AG04449 (cell line): ENCODE measurements at regions not wholly inside any gene's neighbourhood (a gene's known extent, or its start where the extent isn't known, plus 50 kb on each side); places are given as distances from the start of the nearest gene placed in this dataset.
"Not testable (repeated sequence)": the region's sequence is repeated elsewhere in the genome, so short reads cannot be mapped to it uniquely, and the experiment has no call there.

Experiments
- CTCF ChIA-PET: fragments of 350-600 bp; formaldehyde crosslinking; extraction: SDS; loops from one replicate; lab custom pipeline; 2021; ENCODE audit warnings: antibody characterized with exemption; lab: Yijun Ruan, JAX
- POLR2A ChIA-PET: fragments of 400-600, 350-600 bp; formaldehyde crosslinking; extraction: SDS; loops from one replicate; lab custom pipeline; 2020; ENCODE audit warnings: antibody characterized with exemption, inconsistent platforms; lab: Yijun Ruan, JAX
- DNase-seq: peaks from one replicate; pipeline ENCODE4 v3.0.0-alpha.2; 2010; ENCODE audit warnings: low read depth, low spot score
- H3K4me3 ChIP-seq: 2 replicates; pipeline ENCODE4 v1.5.1; 2011; ENCODE audit warnings: low read depth, mild to moderate bottlenecking, control low read depth, low read length
- TF ChIP-seq, protein P1 (sequence below): IDR thresholded peaks from one replicate; pipeline ENCODE4 v1.5.1; 2011; ENCODE audit warnings: mild to moderate bottlenecking, moderate library complexity, low read length, control low read depth, inconsistent platforms; ENCODE audit not compliant: insufficient read depth; ENCODE audit errors: missing control alignments

DNA sequence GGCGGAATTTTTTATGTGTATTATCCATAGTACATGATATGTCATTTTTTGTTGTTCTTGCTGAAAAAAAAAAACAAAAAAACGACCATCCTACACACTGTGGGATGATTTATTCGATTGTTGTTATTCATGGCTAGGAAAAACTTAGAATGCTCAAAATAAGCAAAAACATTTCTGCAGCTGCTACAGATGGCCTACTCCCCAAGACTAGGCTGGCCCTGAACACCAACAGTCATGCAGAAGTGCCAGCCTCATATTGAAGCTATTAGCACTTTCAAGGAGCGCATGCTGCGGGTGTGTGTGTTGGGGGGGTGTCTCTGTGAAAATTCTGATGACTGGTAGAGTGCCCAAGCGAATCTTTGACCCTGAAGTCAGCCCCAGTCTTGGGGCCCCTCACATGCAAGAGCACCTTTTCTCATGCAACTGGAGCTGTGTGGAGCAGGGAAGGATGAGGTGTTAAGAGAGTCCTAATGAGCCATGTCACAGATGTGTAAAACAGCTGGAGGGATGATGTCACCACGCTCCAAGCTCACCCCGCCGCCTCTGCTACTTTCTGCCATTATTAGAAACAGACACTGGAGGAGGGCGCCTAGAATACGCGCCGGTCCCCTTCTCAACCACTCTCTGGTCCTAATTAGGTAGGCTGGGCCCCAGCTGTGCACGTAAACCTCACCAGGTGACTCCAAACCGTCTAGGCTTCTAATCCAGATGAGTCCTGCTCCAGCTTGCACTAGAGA lies 61.0 kb upstream of the SMIM23 start:
- TF ChIP-seq, protein P1, sequence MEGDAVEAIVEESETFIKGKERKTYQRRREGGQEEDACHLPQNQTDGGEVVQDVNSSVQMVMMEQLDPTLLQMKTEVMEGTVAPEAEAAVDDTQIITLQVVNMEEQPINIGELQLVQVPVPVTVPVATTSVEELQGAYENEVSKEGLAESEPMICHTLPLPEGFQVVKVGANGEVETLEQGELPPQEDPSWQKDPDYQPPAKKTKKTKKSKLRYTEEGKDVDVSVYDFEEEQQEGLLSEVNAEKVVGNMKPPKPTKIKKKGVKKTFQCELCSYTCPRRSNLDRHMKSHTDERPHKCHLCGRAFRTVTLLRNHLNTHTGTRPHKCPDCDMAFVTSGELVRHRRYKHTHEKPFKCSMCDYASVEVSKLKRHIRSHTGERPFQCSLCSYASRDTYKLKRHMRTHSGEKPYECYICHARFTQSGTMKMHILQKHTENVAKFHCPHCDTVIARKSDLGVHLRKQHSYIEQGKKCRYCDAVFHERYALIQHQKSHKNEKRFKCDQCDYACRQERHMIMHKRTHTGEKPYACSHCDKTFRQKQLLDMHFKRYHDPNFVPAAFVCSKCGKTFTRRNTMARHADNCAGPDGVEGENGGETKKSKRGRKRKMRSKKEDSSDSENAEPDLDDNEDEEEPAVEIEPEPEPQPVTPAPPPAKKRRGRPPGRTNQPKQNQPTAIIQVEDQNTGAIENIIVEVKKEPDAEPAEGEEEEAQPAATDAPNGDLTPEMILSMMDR, result no peak
- DNase-seq, result no peak
- no peak overlapping the region for H3K4me3 ChIP-seq
- CTCF ChIA-PET, result no interaction called here
- POLR2A ChIA-PET, result interaction anchor here (0.5 kb wide), 1 partner anchor 17 kb away, joined by 3 read pairs; no protein-coding TSS in a partner anchor

DNA sequence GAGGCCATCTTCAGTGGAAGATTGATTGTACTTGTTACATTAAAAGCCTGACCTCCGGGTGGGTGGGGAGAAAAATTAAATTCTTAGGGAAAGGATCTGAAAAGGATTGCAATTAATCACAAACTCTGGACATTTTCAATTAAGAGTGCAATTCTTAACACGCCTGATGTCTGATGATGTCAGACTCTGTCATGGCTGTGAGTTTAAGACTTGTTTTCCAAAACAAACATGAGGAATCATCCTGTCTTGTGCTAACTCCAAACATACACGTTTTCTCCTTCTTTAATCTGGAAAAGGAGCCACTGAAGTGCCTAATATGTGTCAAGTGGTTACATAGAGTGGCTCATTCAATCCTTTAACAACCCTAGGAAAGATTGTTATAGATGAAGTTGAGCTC lies 60.4 kb upstream of the SMIM23 start:
- CTCF ChIA-PET, result no interaction called here
- H3K4me3 ChIP-seq, result no peak overlapping the region
- no peak for DNase-seq
- POLR2A ChIA-PET, result no interaction called here
- TF ChIP-seq, protein P1, result no peak

- CTCF ChIA-PET, DNase-seq, H3K4me3 ChIP-seq, POLR2A ChIA-PET: not testable (repeated sequence)
These were observed 58.8 kb upstream of the SMIM23 start for GRCh38 chr5:171726819-171727218.

GRCh38 chr5:171728686-171729085 lies 56.9 kb upstream of the SMIM23 start:
- POLR2A ChIA-PET, result no interaction called here
- no peak overlapping the region for H3K4me3 ChIP-seq
- DNase-seq, result no peak
- CTCF ChIA-PET, result no interaction called here
- TF ChIP-seq, protein P1, result no peak
